ENCODE measurements at regions not wholly inside any gene's neighbourhood (a gene's known extent, or its start where the extent isn't known, plus 50 kb on each side); places are given as distances from the start of the nearest gene placed in this dataset.
A peak's percentile ranks its signal among the peaks of the same experiment; 100 is the strongest.

DNA sequence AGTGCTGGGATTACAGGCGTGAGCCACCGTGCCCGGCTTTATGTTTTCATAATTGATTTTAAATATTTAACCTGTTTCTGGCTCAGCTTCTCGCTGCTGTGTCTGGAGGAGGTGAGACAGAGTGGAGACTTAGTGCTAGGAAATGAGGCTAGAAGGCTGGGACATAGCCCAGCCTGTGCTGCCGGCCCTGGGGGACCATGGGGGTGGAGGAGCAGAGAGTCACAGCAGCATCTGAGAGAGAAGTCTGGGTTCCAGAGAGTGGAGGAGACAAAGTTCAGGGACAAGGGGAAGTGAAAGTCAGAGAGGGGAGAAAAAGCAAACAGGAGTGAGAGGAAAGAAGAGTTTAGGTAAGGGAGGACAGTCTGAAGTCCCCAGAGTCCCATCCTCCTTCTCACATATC, 71.9 kb downstream of the LHX9 start:
- H3K9me3 ChIP-seq (ENCODE audit: insufficient read depth, low read length, severe bottlenecking) = no peaks in the 10 kb centered on the region
- H3K27me3 ChIP-seq (ENCODE audit: insufficient read depth, low read length, poor library complexity) = no peaks in the 10 kb centered on the region
- H3K4me3 ChIP-seq (ENCODE audit: low read depth in 1 of 2, low read length in 2 of 2) = no peak overlapping the region
- no peaks in the 10 kb centered on the region for H4K20me1 ChIP-seq (ENCODE audit: insufficient read depth, low read length)
- H2AFZ ChIP-seq (ENCODE audit: low read depth, low read length) = peak overlapping the region; percentile 51
- H3K9ac ChIP-seq (ENCODE audit: low read depth, low read length) = no peak overlapping the region
- no peak for ATAC-seq (ENCODE audit: insufficient read depth, low read depth)
- H3K79me2 ChIP-seq (ENCODE audit: insufficient read depth, low read length) = no peaks in the 10 kb centered on the region
- no peak overlapping the region for H3K27ac ChIP-seq (ENCODE audit: low read length)
- no peak overlapping the region for H3K4me2 ChIP-seq (ENCODE audit: insufficient read depth, low read length)
- no peaks in the 10 kb centered on the region for H3K36me3 ChIP-seq (ENCODE audit: insufficient read depth, low read length)
- DNase-seq = no peak
- no peak for TF ChIP-seq EZH2 (IDR thresholded peaks at IDR 0.05; ENCODE audit: borderline replicate concordance, low read depth, low read length, severe bottlenecking)
- TF ChIP-seq, protein P1, sequence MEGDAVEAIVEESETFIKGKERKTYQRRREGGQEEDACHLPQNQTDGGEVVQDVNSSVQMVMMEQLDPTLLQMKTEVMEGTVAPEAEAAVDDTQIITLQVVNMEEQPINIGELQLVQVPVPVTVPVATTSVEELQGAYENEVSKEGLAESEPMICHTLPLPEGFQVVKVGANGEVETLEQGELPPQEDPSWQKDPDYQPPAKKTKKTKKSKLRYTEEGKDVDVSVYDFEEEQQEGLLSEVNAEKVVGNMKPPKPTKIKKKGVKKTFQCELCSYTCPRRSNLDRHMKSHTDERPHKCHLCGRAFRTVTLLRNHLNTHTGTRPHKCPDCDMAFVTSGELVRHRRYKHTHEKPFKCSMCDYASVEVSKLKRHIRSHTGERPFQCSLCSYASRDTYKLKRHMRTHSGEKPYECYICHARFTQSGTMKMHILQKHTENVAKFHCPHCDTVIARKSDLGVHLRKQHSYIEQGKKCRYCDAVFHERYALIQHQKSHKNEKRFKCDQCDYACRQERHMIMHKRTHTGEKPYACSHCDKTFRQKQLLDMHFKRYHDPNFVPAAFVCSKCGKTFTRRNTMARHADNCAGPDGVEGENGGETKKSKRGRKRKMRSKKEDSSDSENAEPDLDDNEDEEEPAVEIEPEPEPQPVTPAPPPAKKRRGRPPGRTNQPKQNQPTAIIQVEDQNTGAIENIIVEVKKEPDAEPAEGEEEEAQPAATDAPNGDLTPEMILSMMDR (IDR thresholded peaks at IDR 0.05; ENCODE audit: borderline replicate concordance, extremely low read depth, low read length, poor library complexity, severe bottlenecking) = no peak
- no peaks in the 10 kb centered on the region for H3K4me1 ChIP-seq (ENCODE audit: insufficient read depth, low read length)

DNA sequence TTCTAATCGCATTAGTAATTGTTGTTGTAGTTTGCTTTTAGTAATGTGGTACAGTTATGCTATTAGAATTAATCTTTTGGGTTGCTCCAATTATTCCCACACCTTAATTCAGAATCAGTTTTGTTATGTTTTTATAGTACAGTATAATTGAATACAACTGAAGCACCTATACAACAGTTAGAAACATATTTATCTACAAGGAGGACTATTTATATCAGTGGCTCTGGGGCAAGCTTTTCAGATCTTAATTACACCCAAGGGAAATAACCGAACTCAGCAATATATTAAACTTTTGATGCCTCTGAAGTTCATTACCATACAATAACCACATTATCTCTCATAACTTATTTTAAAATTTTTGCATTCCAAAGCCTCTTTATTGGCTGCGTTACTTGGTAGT, 74.4 kb downstream of the LHX9 start:
- no peak for ATAC-seq (ENCODE audit: insufficient read depth, low read depth)
- no peaks in the 10 kb centered on the region for H3K9me3 ChIP-seq (ENCODE audit: insufficient read depth, low read length, severe bottlenecking)
- TF ChIP-seq, protein P1 (IDR thresholded peaks at IDR 0.05; ENCODE audit: borderline replicate concordance, extremely low read depth, low read length, poor library complexity, severe bottlenecking) = no peak
- TF ChIP-seq EZH2 (IDR thresholded peaks at IDR 0.05; ENCODE audit: borderline replicate concordance, low read depth, low read length, severe bottlenecking) = no peak

GRCh38 chr1:197994907-197995407, 77.8 kb downstream of the LHX9 start:
- Histone ChIP-seq H2AFZ (ENCODE audit: low read depth, low read length) (no peak overlapping the region), H3K4me2 (ENCODE audit: insufficient read depth, low read length) (no peak overlapping the region)

More for the DNA sequence above, 74.4 kb downstream of the LHX9 start:
- Histone ChIP-seq H3K4me2 (ENCODE audit: insufficient read depth, low read length) (no peak overlapping the region), H3K27ac (ENCODE audit: low read length) (no peak overlapping the region), H2AFZ (ENCODE audit: low read depth, low read length) (no peak overlapping the region), H3K79me2 (ENCODE audit: insufficient read depth, low read length) (no peaks in the 10 kb centered on the region), H4K20me1 (ENCODE audit: insufficient read depth, low read length) (no peaks in the 10 kb centered on the region), H3K4me1 (ENCODE audit: insufficient read depth, low read length) (no peaks in the 10 kb centered on the region), H3K27me3 (ENCODE audit: insufficient read depth, low read length, poor library complexity) (no peaks in the 10 kb centered on the region), H3K36me3 (ENCODE audit: insufficient read depth, low read length) (no peaks in the 10 kb centered on the region), H3K4me3 (ENCODE audit: low read depth in 1 of 2, low read length in 2 of 2) (no peak overlapping the region), H3K9ac (ENCODE audit: low read depth, low read length) (no peak overlapping the region)
- DNase-seq = no peak

More at GRCh38 chr1:197994907-197995407, 77.8 kb downstream of the LHX9 start:
- Histone ChIP-seq H3K9ac (ENCODE audit: low read depth, low read length) (no peak overlapping the region), H3K27ac (ENCODE audit: low read length) (no peak overlapping the region), H3K4me1 (ENCODE audit: insufficient read depth, low read length) (no peaks in the 10 kb centered on the region), H3K9me3 (ENCODE audit: insufficient read depth, low read length, severe bottlenecking) (no peaks in the 10 kb centered on the region), H4K20me1 (ENCODE audit: insufficient read depth, low read length) (no peaks in the 10 kb centered on the region), H3K27me3 (ENCODE audit: insufficient read depth, low read length, poor library complexity) (no peaks in the 10 kb centered on the region), H3K79me2 (ENCODE audit: insufficient read depth, low read length) (no peaks in the 10 kb centered on the region), H3K4me3 (ENCODE audit: low read depth in 1 of 2, low read length in 2 of 2) (no peak overlapping the region), H3K36me3 (ENCODE audit: insufficient read depth, low read length) (no peaks in the 10 kb centered on the region)
- no peak for ATAC-seq (ENCODE audit: insufficient read depth, low read depth)
- TF ChIP-seq, protein P1 (IDR thresholded peaks at IDR 0.05; ENCODE audit: borderline replicate concordance, extremely low read depth, low read length, poor library complexity, severe bottlenecking) = no peak
- no peak for TF ChIP-seq EZH2 (IDR thresholded peaks at IDR 0.05; ENCODE audit: borderline replicate concordance, low read depth, low read length, severe bottlenecking)
- DNase-seq = no peak

All from DND-41 (cell line).